ENCODE measurements at regions not wholly inside any gene's neighbourhood (a gene's known extent, or its start where the extent isn't known, plus 50 kb on each side); places are given as distances from the start of the nearest gene placed in this dataset.

- TF ChIP-seq SIN3A (IDR thresholded peaks at IDR 0.05; ENCODE audit: borderline replicate concordance, low read depth, low read length) (no peak), TEAD4 (IDR thresholded peaks at IDR 0.05; ENCODE audit: borderline replicate concordance, insufficient read depth) (no peak)
These were observed 118.4 kb downstream of the BCL2L11 start (continued) for GRCh38 chr2:111239107-111239506.

- H3K9ac ChIP-seq: no peak overlapping the region
- no peak overlapping the region for H3K4me2 ChIP-seq
- no peak overlapping the region for H3K27ac ChIP-seq (ENCODE audit: low read depth in 2 of 2, low read length in 1 of 2)
- TF ChIP-seq NFIC (IDR thresholded peaks at IDR 0.05; ENCODE audit: borderline replicate concordance) (no peak), GATA2 (CRISPR knock-in tag; IDR thresholded peaks at IDR 0.05) (no peak), ZBTB33 (IDR thresholded peaks at IDR 0.05; ENCODE audit: borderline replicate concordance, low read depth) (no peak), SMC3 (IDR thresholded peaks at IDR 0.05; ENCODE audit: low read depth, low read length) (no peak), JUND (IDR thresholded peaks at IDR 0.05) (no peak), PBX3 (IDR thresholded peaks at IDR 0.05) (no peak), REST (IDR thresholded peaks at IDR 0.05; ENCODE audit: low read depth, low read length) (no peak), TEAD4 (IDR thresholded peaks at IDR 0.05; ENCODE audit: borderline replicate concordance, insufficient read depth) (no peak), RAD21 (IDR thresholded peaks at IDR 0.05; ENCODE audit: low read length) (no peak), SIN3A (IDR thresholded peaks at IDR 0.05; ENCODE audit: borderline replicate concordance, low read depth, low read length) (no peak), FOSL2 (IDR thresholded peaks at IDR 0.05; ENCODE audit: borderline replicate concordance, low read depth) (no peak), GABPA (IDR thresholded peaks at IDR 0.05; ENCODE audit: low read depth) (no peak), CHD2 (IDR thresholded peaks at IDR 0.05; ENCODE audit: low read length, partially characterized antibody) (no peak), MXI1 (IDR thresholded peaks at IDR 0.05; ENCODE audit: low read depth, low read length) (no peak), YY1 (IDR thresholded peaks at IDR 0.05; ENCODE audit: low read depth) (no peak), USF2 (IDR thresholded peaks at IDR 0.05; ENCODE audit: borderline replicate concordance, low read depth, low read length) (no peak), TAF1 (IDR thresholded peaks at IDR 0.05; ENCODE audit: borderline replicate concordance, low read depth, low read length) (no peak)
- peaks cover 11% of the 10 kb centered on the region; the same call in 1 of the 2 replicates for H3K79me2 ChIP-seq (ENCODE audit: insufficient read depth)
- CTCF ChIA-PET: interaction anchor here (0.9 kb wide), 1 partner anchor 10 kb away, joined by 3 read pairs; no protein-coding TSS in a partner anchor
- WGBS (ENCODE audit: low lambda C conversion rate): 97% methylated on average over 3 of the region's 3 CpGs
- no peak overlapping the region for H3K4me3 ChIP-seq (ENCODE audit: low read depth in 2 of 2, low read length in 1 of 2)
- H2AFZ ChIP-seq (ENCODE audit: low read depth): no peak overlapping the region
- H3K27me3 ChIP-seq (ENCODE audit: insufficient read depth): no peaks in the 10 kb centered on the region
- no peaks in the 10 kb centered on the region for H4K20me1 ChIP-seq (ENCODE audit: insufficient read depth)
- no peaks in the 10 kb centered on the region for H3K9me2 ChIP-seq
- H3K36me3 ChIP-seq (replicated peaks in 1 of 2; ENCODE audit: control insufficient read depth in 1 of 2, insufficient read depth in 2 of 2, low read length in 1 of 2): peaks cover 0 to 24% of the 10 kb centered on the region in 2 experiments
- no peak for DNase-seq
- no peaks in the 10 kb centered on the region for H3F3A ChIP-seq (replicated peaks; ENCODE audit: insufficient read depth)
- no peaks in the 10 kb centered on the region for H3K9me3 ChIP-seq
- POLR2A ChIA-PET: no interaction called here
- H3K4me1 ChIP-seq (ENCODE audit: control insufficient read depth in 1 of 2, insufficient read depth in 2 of 2, low read depth in 1 of 2, low read length in 1 of 2): peaks cover 0 to 4% of the 10 kb centered on the region in 2 experiments; a peak in 1 of 4 replicates
These were observed 119.0 kb downstream of the BCL2L11 start for GRCh38 chr2:111239581-111240249.
